SK-N-SH (cell line): ENCODE measurements at regions not wholly inside any gene's neighbourhood (a gene's known extent, or its start where the extent isn't known, plus 50 kb on each side); places are given as distances from the start of the nearest gene placed in this dataset.

ENCODE experiments used
- CTCF ChIA-PET: fragments of 300-600, 350-600 bp; formaldehyde crosslinking; extraction: SDS; loops from one replicate; lab custom pipeline; 2021; lab: Yijun Ruan, JAX
- POLR2A ChIA-PET: fragments of 350-600 bp; sonication (Branson Sonifier 250); formaldehyde crosslinking; extraction: SDS; loops from one replicate; lab custom pipeline; 2020; ENCODE audit warnings: antibody characterized with exemption, inconsistent platforms; lab: Yijun Ruan, JAX
- DNase-seq: peaks from one replicate; pipeline ENCODE4 v3.0.0; 2012
- H2AFZ ChIP-seq: fragments of 200-600 bp; sonication (generic); 2 replicates; pipeline ENCODE4 v1.8.1; 2016; ENCODE audit warnings: antibody characterized with exemption, mild to moderate bottlenecking, low read depth
- H3F3A ChIP-seq: fragments of 200-600 bp; sonication (generic); replicated peaks from 2 replicates; pipeline ENCODE3; 2016; ENCODE audit warnings: antibody characterized with exemption, mild to moderate bottlenecking; ENCODE audit not compliant: insufficient read depth
- H3K27ac ChIP-seq, 2 experiments: fragments of 200-500 bp in 1 of 2; fragments of 200-600 bp in 1 of 2; sonication (Bioruptor generic) in 1 of 2; sonication (generic), shearing (Covaris generic) in 1 of 2; 2 replicates each; pipeline versions ENCODE4 v1.5.1 to v1.6.1; 2014 to 2016; ENCODE audit warnings: low read depth in 2 of 2, inconsistent platforms in 1 of 2, low read length in 1 of 2, mild to moderate bottlenecking in 1 of 2, mixed read lengths in 1 of 2
- H3K27me3 ChIP-seq: fragments of 200-600 bp; sonication (generic), shearing (Covaris generic); 2 replicates; pipeline ENCODE4 v1.6.1; 2016; ENCODE audit warnings: mixed run types; ENCODE audit not compliant: insufficient read depth
- H3K36me3 ChIP-seq, 2 experiments: fragments of 200-500 bp in 1 of 2; fragments of 200-600 bp in 1 of 2; sonication (Bioruptor generic) in 1 of 2; sonication (generic) in 1 of 2; replicated peaks in 1 of 2; 2 replicates each; pipeline versions ENCODE3 to v1.5.1; 2014 to 2016; ENCODE audit warnings: low read length in 1 of 2, mild to moderate bottlenecking in 1 of 2; ENCODE audit not compliant: insufficient read depth in 2 of 2, control insufficient read depth in 1 of 2
- H3K4me1 ChIP-seq, 2 experiments: fragments of 200-500 bp in 1 of 2; fragments of 200-600 bp in 1 of 2; sonication (Bioruptor generic) in 1 of 2; sonication (generic), shearing (Covaris generic) in 1 of 2; 2 replicates each; pipeline versions ENCODE4 v1.5.1 to v1.6.1; 2014 to 2016; ENCODE audit warnings: low read depth in 1 of 2, low read length in 1 of 2, mixed run types in 1 of 2; ENCODE audit not compliant: insufficient read depth in 2 of 2, control insufficient read depth in 1 of 2
- H3K4me2 ChIP-seq: fragments of 200-600 bp; sonication (generic), shearing (Covaris generic); 2 replicates; pipeline ENCODE4 v1.6.1; 2017; ENCODE audit warnings: mixed run types
- H3K4me3 ChIP-seq, 2 experiments: fragments of 200-500 bp in 1 of 2; fragments of 200-600 bp in 1 of 2; sonication (Bioruptor generic) in 1 of 2; sonication (generic), shearing (Covaris generic) in 1 of 2; 2 replicates each; pipeline versions ENCODE4 v1.5.1 to v1.8.1; 2014 to 2016; ENCODE audit warnings: low read depth in 2 of 2, inconsistent platforms in 1 of 2, low read length in 1 of 2, mild to moderate bottlenecking in 1 of 2, mixed read lengths in 1 of 2, moderate library complexity in 1 of 2
- H3K79me2 ChIP-seq: fragments of 200-600 bp; sonication (generic); 2 replicates; pipeline ENCODE4 v1.8.1; 2017; ENCODE audit warnings: mild to moderate bottlenecking; ENCODE audit not compliant: insufficient read depth
- H3K9ac ChIP-seq: fragments of 200-600 bp; sonication (generic); 2 replicates; pipeline ENCODE4 v1.6.1; 2017; ENCODE audit warnings: mixed run types
- H3K9me2 ChIP-seq: fragments of 200-600 bp; sonication (generic); 2 replicates; pipeline ENCODE4 v1.6.1; 2017; ENCODE audit warnings: mixed run types
- H3K9me3 ChIP-seq: fragments of 200-600 bp; sonication (generic); 2 replicates; pipeline ENCODE4 v1.6.1; 2017; ENCODE audit warnings: mixed run types, mild to moderate bottlenecking, moderate library complexity
- H4K20me1 ChIP-seq: fragments of 200-600 bp; sonication (generic); 2 replicates; pipeline ENCODE4 v1.6.1; 2017; ENCODE audit warnings: mild to moderate bottlenecking, mixed run types; ENCODE audit not compliant: insufficient read depth
- CHD2 ChIP-seq: fragments of 150-350 bp; IDR thresholded peaks from 2 replicates; pipeline ENCODE4 v1.6.1; 2018; ENCODE audit warnings: low read length; ENCODE audit not compliant: partially characterized antibody
- CTCF ChIP-seq: fragments of 200-600 bp; sonication (generic); IDR thresholded peaks from 2 replicates; pipeline ENCODE4 v1.6.1; 2017; ENCODE audit warnings: antibody characterized with exemption, mild to moderate bottlenecking, moderate library complexity
- EZH2phosphoT487 ChIP-seq: fragments of 200-600 bp; sonication (generic); IDR thresholded peaks from 2 replicates; pipeline ENCODE4 v1.6.1; 2017; ENCODE audit warnings: low read depth, mixed run types, mild to moderate bottlenecking, antibody characterized with exemption, moderate library complexity, borderline replicate concordance
- FOSL2 ChIP-seq: IDR thresholded peaks from 2 replicates; pipeline ENCODE4 v1.4.0; 2012; ENCODE audit warnings: low read depth, mild to moderate bottlenecking, moderate library complexity, borderline replicate concordance
- FOXJ3 ChIP-seq: sonication (generic); formaldehyde crosslinking; IDR thresholded peaks from 2 replicates; pipeline ENCODE4 v1.5.1; 2020; ENCODE audit warnings: mild to moderate bottlenecking, missing genetic modification reagents
- FOXM1 ChIP-seq: IDR thresholded peaks from 2 replicates; pipeline ENCODE4 v1.4.0; 2012; ENCODE audit warnings: low read depth, mild to moderate bottlenecking
- GABPA ChIP-seq: IDR thresholded peaks from 2 replicates; pipeline ENCODE4 v1.4.0; 2012; ENCODE audit warnings: low read depth, mild to moderate bottlenecking
- IRF3 ChIP-seq: fragments of 150-350 bp; IDR thresholded peaks from 2 replicates; pipeline ENCODE4 v1.6.1; 2016; ENCODE audit warnings: mild to moderate bottlenecking, low read depth, low read length
- MEF2A ChIP-seq: IDR thresholded peaks from 2 replicates; pipeline ENCODE4 v1.4.0; 2012; ENCODE audit warnings: low read depth, borderline replicate concordance
- NFIC ChIP-seq: IDR thresholded peaks from 2 replicates; pipeline ENCODE4 v1.4.0; 2012; ENCODE audit warnings: borderline replicate concordance
- NRF1 ChIP-seq: IDR thresholded peaks from 2 replicates; pipeline ENCODE4 v1.6.1; 2012; ENCODE audit warnings: low read depth, mild to moderate bottlenecking, low read length
- PBX3 ChIP-seq: IDR thresholded peaks from 2 replicates; pipeline ENCODE4; 2012
- POLR2AphosphoS5 ChIP-seq: IDR thresholded peaks from 2 replicates; pipeline ENCODE4 v1.6.1; 2012; ENCODE audit warnings: low read depth, low read length
- RAD21 ChIP-seq: IDR thresholded peaks from 2 replicates; pipeline ENCODE4 v1.6.1; 2012; ENCODE audit warnings: mild to moderate bottlenecking, low read length
- RCOR1 ChIP-seq: fragments of 150-350 bp; IDR thresholded peaks from 2 replicates; pipeline ENCODE4 v1.6.1; 2017; ENCODE audit warnings: antibody characterized with exemption, low read length
- RFX5 ChIP-seq: IDR thresholded peaks from 2 replicates; pipeline ENCODE4 v1.6.1; 2012; ENCODE audit warnings: mild to moderate bottlenecking, improper control_type of control experiment, low read length
- RXRA ChIP-seq: IDR thresholded peaks from 2 replicates; pipeline ENCODE4 v1.4.0; 2012; ENCODE audit warnings: low read depth, mild to moderate bottlenecking, borderline replicate concordance
- SIN3A ChIP-seq: IDR thresholded peaks from 2 replicates; pipeline ENCODE4 v1.6.1; 2012; ENCODE audit warnings: low read depth, mild to moderate bottlenecking, low read length, moderate library complexity, borderline replicate concordance
- TAF1 ChIP-seq: IDR thresholded peaks from 2 replicates; pipeline ENCODE4 v1.6.1; 2012; ENCODE audit warnings: low read depth, mild to moderate bottlenecking, low read length, moderate library complexity, borderline replicate concordance
- TCF12 ChIP-seq: IDR thresholded peaks from 2 replicates; pipeline ENCODE4 v1.4.0; 2012
- TEAD4 ChIP-seq: IDR thresholded peaks from 2 replicates; pipeline ENCODE4 v1.4.0; 2012; ENCODE audit warnings: mild to moderate bottlenecking, borderline replicate concordance; ENCODE audit not compliant: insufficient read depth
- USF1 ChIP-seq: IDR thresholded peaks from 2 replicates; pipeline ENCODE4 v1.4.0; 2012; ENCODE audit warnings: low read depth, borderline replicate concordance
- YY1 ChIP-seq: IDR thresholded peaks from 2 replicates; pipeline ENCODE4 v1.4.0; 2012; ENCODE audit warnings: low read depth, mild to moderate bottlenecking
- WGBS: methylation state at CpG from one replicate; pipeline ENCODE4 v1.1.6; 2017; ENCODE audit warnings: low lambda C conversion rate; 5-methylcytosine and 5-hydroxymethylcytosine counted together

- no peak overlapping the region for H3K4me2 ChIP-seq
- no peaks in the 10 kb centered on the region for H3K36me3 ChIP-seq
- H3K9me2 ChIP-seq, result no peaks in the 10 kb centered on the region
- ChIA-PET CTCF (interaction anchor here (0.6 to 1.1 kb wide), 2 partner anchors 20 to 342 kb away, joined by 3 read pairs; no protein-coding TSS in a partner anchor), POLR2A (no interaction called here)
- TF ChIP-seq TAF1 (no peak), FOSL2 (no peak), FOXJ3 (CRISPR knock-in tag) (no peak), RAD21 (no peak), CHD2 (no peak), GABPA (no peak), TEAD4 (no peak), RXRA (no peak), PBX3 (no peak), NRF1 (no peak), USF1 (no peak), IRF3 (no peak), RFX5 (no peak), NFIC (no peak), YY1 (no peak), MEF2A (no peak)
- no peak overlapping the region for H3K9ac ChIP-seq
- WGBS, result 13% methylated on average over 2 of the region's 2 CpGs
- H3K4me3 ChIP-seq, result no peak overlapping the region
- H3K79me2 ChIP-seq, result no peaks in the 10 kb centered on the region
- DNase-seq, result no peak
- no peak overlapping the region for H2AFZ ChIP-seq
- H3K9me3 ChIP-seq, result no peaks in the 10 kb centered on the region; the same call in 1 of the 2 replicates
- H3K4me1 ChIP-seq, result no peaks in the 10 kb centered on the region
- no peaks in the 10 kb centered on the region for H3F3A ChIP-seq
- H3K27ac ChIP-seq, result no peak overlapping the region
- H3K27me3 ChIP-seq, result no peaks in the 10 kb centered on the region
- H4K20me1 ChIP-seq, result no peaks in the 10 kb centered on the region
These were observed 73.5 kb upstream of the OR10AD1 start for GRCh38 chr12:48276621-48277020.

- H2AFZ ChIP-seq, result no peak overlapping the region
- H3K9me2 ChIP-seq, result 0 out of 2 replicates have a peak, but pooled peaks cover 3% of the 10 kb centered on the region
- H3K4me1 ChIP-seq, result no peaks in the 10 kb centered on the region
- no peaks in the 10 kb centered on the region for H3K36me3 ChIP-seq
- no peak overlapping the region for H3K4me2 ChIP-seq
- H3K27me3 ChIP-seq, result 0 out of 2 replicates have a peak, but pooled peaks cover 20% of the 10 kb centered on the region
- H3F3A ChIP-seq, result no peaks in the 10 kb centered on the region
- H3K9ac ChIP-seq, result no peak overlapping the region
- ChIA-PET POLR2A (no interaction called here), CTCF (no interaction called here)
- no peaks in the 10 kb centered on the region for H3K79me2 ChIP-seq
- H3K9me3 ChIP-seq, result no peaks in the 10 kb centered on the region
- WGBS, result 10% methylated on average over 1 of the region's 1 CpG
- no peaks in the 10 kb centered on the region for H4K20me1 ChIP-seq
- H3K27ac ChIP-seq, result no peak overlapping the region
- no peak overlapping the region for H3K4me3 ChIP-seq
- DNase-seq, result no peak
- no peak for TF ChIP-seq GABPA
- no peak for TF ChIP-seq PBX3
- TF ChIP-seq EZH2phosphoT487, result no peak
- no peak for TF ChIP-seq TCF12
- no peak for TF ChIP-seq CTCF
- TF ChIP-seq RXRA, result no peak
- no peak for TF ChIP-seq MEF2A
- TF ChIP-seq FOXJ3 (CRISPR knock-in tag), result no peak
- TF ChIP-seq RCOR1, result no peak
- TF ChIP-seq CHD2, result no peak
- TF ChIP-seq SIN3A, result no peak
- TF ChIP-seq YY1, result no peak
- TF ChIP-seq POLR2AphosphoS5, result no peak
- no peak for TF ChIP-seq FOXM1
- TF ChIP-seq NRF1, result no peak
These were observed 63.7 kb upstream of the OR10AD1 start for GRCh38 chr12:48266826-48267225.
